ENCODE measurements at regions not wholly inside any gene's neighbourhood (a gene's known extent, or its start where the extent isn't known, plus 50 kb on each side); places are given as distances from the start of the nearest gene placed in this dataset.

DNA sequence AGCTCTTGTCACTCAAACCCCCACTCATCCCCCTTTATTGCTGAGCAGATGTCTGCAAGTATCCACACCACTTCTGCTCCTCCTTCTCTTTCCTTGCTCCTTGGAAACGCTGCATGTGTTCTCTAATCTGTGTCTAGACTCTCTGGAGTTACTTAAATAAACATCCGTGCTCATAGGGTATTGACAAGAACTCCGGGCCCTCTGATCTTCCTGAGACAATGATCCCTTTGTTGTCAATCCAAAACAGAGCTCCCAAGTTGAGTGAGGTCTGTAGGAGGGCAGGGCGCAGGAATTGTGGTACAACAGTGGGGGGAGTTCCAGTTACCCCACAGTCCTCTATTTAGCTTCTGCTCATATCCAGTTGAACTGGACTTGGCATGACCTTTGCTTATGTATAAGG is 489.0 kb downstream of the SNAPC1 start:
- no peak for DNase-seq (ENCODE audit: low read depth)
- TF ChIP-seq, protein P1, sequence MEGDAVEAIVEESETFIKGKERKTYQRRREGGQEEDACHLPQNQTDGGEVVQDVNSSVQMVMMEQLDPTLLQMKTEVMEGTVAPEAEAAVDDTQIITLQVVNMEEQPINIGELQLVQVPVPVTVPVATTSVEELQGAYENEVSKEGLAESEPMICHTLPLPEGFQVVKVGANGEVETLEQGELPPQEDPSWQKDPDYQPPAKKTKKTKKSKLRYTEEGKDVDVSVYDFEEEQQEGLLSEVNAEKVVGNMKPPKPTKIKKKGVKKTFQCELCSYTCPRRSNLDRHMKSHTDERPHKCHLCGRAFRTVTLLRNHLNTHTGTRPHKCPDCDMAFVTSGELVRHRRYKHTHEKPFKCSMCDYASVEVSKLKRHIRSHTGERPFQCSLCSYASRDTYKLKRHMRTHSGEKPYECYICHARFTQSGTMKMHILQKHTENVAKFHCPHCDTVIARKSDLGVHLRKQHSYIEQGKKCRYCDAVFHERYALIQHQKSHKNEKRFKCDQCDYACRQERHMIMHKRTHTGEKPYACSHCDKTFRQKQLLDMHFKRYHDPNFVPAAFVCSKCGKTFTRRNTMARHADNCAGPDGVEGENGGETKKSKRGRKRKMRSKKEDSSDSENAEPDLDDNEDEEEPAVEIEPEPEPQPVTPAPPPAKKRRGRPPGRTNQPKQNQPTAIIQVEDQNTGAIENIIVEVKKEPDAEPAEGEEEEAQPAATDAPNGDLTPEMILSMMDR (IDR thresholded peaks at IDR 0.05; ENCODE audit: insufficient read depth, low read depth, low read length): no peak
- ChIA-PET POLR2A (no interaction called here), CTCF (no interaction called here)
- Histone ChIP-seq H3K36me3 (ENCODE audit: control insufficient read depth, insufficient read depth, low read length) (no peaks in the 10 kb centered on the region), H3K27me3 (ENCODE audit: control insufficient read depth, insufficient read depth, low read length) (no peaks in the 10 kb centered on the region), H3K4me3 (ENCODE audit: low read depth, low read length) (no peak overlapping the region)

DNA sequence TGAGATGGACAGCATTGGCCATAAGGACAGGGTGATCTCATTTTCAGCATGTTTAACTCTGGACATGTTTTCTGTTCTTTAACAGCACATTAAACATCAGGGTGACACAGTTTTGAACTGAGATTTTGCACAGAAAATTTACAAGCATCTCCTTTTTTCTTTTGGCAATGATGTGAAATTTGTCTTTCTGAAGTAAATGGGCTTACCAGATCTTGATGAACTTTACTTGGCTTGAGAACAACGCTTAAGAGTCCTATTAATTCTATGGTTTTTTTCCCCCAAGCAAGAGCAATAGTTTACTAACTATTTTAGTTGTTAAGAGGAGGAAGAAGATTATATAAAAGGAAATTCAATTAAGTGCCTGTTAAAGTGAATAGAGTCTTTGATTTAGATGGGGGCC is 491.0 kb downstream of the SNAPC1 start:
- TF ChIP-seq, protein P1 (IDR thresholded peaks at IDR 0.05; ENCODE audit: insufficient read depth, low read depth, low read length): no peak
- ChIA-PET POLR2A (no interaction called here), CTCF (no interaction called here)
- Histone ChIP-seq H3K4me3 (ENCODE audit: low read depth, low read length) (no peak overlapping the region), H3K36me3 (ENCODE audit: control insufficient read depth, insufficient read depth, low read length) (no peaks in the 10 kb centered on the region), H3K27me3 (ENCODE audit: control insufficient read depth, insufficient read depth, low read length) (no peaks in the 10 kb centered on the region)
- no peak for DNase-seq (ENCODE audit: low read depth)

DNA sequence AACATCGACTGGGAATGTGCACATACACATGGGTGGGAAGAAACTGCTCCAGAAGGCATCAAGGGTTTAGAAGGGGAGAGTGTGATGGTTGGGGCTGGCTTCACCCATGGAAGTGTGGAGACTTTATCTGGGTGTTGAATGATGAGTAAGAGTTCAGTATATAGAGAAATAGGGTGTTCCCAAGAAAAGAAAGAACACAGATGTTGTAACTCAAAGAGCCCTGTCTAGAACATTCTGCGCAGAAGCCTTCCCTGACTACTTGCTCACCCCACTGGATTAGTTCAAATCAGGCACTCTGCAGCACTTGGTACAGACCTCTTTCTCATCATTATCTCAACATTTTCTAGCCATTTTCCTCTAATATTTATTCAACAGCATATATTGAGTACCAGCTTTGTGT is 491.7 kb downstream of the SNAPC1 start:
- DNase-seq (ENCODE audit: low read depth): no peak
- Histone ChIP-seq H3K27me3 (ENCODE audit: control insufficient read depth, insufficient read depth, low read length) (no peaks in the 10 kb centered on the region), H3K36me3 (ENCODE audit: control insufficient read depth, insufficient read depth, low read length) (no peaks in the 10 kb centered on the region), H3K4me3 (ENCODE audit: low read depth, low read length) (no peak overlapping the region)
- CTCF ChIA-PET: interaction anchor here (0.5 kb wide), 1 partner anchor 657 kb away, joined by 5 read pairs; no protein-coding TSS in a partner anchor
- POLR2A ChIA-PET: no interaction called here
- TF ChIP-seq, protein P1 (IDR thresholded peaks at IDR 0.05; ENCODE audit: insufficient read depth, low read depth, low read length): no peak

DNA sequence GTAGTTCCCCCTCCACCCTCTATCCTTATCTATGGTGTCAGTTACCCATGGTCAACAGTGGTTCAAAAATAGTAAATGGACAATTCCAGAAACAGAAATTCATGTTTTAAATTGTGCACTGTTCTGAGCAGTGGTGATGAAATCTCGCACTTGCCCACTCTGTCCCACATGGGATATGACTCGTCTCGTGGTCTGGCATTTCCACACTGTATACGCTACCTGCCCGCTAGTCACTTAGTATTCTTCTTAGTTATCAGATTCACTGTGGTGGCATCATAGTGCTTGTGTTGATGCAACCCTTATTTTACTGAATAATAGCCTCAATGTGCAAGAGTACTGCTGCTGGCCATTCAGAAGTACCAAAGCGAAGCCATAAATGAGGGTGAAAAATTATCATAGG is 507.0 kb downstream of the SNAPC1 start:
- CTCF ChIA-PET: no interaction called here
- Histone ChIP-seq H3K4me3 (ENCODE audit: low read depth, low read length) (no peak overlapping the region), H3K27me3 (ENCODE audit: control insufficient read depth, insufficient read depth, low read length) (no peaks in the 10 kb centered on the region), H3K36me3 (ENCODE audit: control insufficient read depth, insufficient read depth, low read length) (no peaks in the 10 kb centered on the region)
- POLR2A ChIA-PET: no interaction called here
- no peak for DNase-seq (ENCODE audit: low read depth)
- TF ChIP-seq, protein P1 (IDR thresholded peaks at IDR 0.05; ENCODE audit: insufficient read depth, low read depth, low read length): no peak

DNA sequence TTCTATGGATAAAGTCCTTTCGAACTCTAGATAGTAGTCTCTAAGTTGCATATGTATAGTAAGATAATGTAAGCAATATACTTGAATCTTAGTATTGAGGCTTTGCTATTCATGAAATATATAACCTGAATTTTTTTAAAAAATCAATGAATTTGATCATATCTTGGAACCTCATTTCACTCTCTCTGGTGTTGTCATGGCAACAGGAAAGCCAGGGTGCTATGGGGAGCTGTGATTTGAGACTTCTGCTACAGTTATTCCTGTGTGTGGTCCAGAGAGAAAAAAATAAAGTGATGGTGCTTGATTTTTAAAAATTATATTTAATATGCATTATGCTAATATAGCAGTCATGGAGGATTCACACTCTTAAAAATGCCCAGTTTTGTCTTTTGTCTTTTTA is 508.0 kb downstream of the SNAPC1 start:
- DNase-seq (ENCODE audit: low read depth): no peak
- no peaks in the 10 kb centered on the region for H3K36me3 ChIP-seq (ENCODE audit: control insufficient read depth, insufficient read depth, low read length)
- H3K4me3 ChIP-seq (ENCODE audit: low read depth, low read length): no peak overlapping the region
- ChIA-PET CTCF (no interaction called here), POLR2A (no interaction called here)
- no peaks in the 10 kb centered on the region for H3K27me3 ChIP-seq (ENCODE audit: control insufficient read depth, insufficient read depth, low read length)
- TF ChIP-seq, protein P1 (IDR thresholded peaks at IDR 0.05; ENCODE audit: insufficient read depth, low read depth, low read length): no peak

All from BJ (cell line).